ENCODE measurements at regions not wholly inside any gene's neighbourhood (a gene's known extent, or its start where the extent isn't known, plus 50 kb on each side); places are given as distances from the start of the nearest gene placed in this dataset.

DNA sequence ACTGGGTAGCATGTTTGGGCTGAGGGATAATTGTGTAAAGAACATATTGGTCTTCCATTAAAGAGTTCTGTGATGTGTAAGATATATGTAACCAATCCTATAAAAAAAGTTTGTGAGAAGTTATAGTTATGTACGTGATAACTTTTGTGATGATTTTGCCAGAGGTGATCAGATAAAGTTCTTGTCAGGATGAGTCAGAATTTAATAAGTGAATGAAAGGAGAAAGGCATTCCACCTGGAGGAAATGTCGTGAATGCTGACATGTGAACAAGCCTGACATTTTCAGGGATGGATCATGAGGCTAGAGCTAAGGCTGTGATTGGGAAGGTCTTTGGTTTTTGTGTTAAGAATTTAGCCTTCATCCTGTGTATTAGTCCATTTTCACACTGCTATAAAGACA, 241.5 kb downstream of the SNAPC1 start:
- H3K27ac ChIP-seq = no peak overlapping the region
- no peak for TF ChIP-seq CTCF (conservative IDR thresholded peaks at IDR 0.05)

- H3K27ac ChIP-seq = no peak overlapping the region
- no peak for TF ChIP-seq CTCF (conservative IDR thresholded peaks at IDR 0.05)
These were observed 244.0 kb downstream of the SNAPC1 start for GRCh38 chr14:62006116-62006731.

DNA sequence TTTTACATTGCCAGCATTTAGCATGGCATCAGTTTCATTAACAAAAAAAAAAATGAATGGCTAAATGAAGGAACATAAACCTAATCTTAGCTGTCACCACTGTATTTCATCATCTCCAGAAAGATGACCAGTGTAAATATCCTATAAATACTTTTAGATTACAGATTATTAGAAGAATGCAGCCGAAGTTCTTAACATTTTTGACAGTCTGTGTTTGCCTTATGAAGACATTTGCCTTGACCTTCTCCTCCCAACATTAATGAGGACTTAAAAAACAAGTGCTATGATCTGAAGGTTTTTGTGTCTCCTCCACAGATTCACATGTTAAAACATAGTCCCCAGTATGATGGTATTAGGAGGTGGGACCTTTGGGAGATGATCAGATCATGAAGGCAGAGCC, 253.0 kb downstream of the SNAPC1 start:
- no peak overlapping the region for H3K27ac ChIP-seq
- TF ChIP-seq CTCF (conservative IDR thresholded peaks at IDR 0.05) = no peak

GRCh38 chr14:62015945-62016344, 253.7 kb downstream of the SNAPC1 start:
- no peak overlapping the region for H3K27ac ChIP-seq
- no peak for TF ChIP-seq CTCF (conservative IDR thresholded peaks at IDR 0.05)

DNA sequence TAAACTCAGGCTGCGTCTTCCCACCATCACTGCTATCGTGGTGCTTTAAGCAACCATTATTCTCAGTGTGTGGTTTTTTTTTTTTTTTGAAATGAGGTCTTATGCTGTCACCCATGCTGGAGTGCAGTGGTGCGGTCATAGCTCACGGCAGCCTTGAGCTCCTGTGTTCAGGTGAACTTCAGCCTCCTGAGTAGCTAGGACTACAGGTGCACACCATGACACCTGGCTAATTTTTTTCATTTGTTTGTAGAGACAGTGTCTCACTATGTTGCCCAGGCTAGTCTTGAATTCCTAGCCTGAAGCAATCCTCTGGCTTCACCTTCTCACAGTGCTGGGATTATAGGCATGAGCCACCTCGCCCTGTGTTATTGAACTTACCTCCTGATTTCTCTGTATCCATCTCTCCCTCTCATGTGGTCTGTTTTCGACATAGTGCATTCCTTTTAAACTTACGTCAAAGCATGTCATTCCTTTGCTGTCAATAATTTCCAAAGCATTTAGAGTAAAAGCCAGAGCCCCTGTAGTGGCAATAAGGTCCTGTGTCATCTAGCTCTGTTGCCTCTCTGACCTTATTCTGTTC, 255.5 kb downstream of the SNAPC1 start:
- no peak overlapping the region for H3K27ac ChIP-seq
- TF ChIP-seq CTCF (conservative IDR thresholded peaks at IDR 0.05) = no peak

DNA sequence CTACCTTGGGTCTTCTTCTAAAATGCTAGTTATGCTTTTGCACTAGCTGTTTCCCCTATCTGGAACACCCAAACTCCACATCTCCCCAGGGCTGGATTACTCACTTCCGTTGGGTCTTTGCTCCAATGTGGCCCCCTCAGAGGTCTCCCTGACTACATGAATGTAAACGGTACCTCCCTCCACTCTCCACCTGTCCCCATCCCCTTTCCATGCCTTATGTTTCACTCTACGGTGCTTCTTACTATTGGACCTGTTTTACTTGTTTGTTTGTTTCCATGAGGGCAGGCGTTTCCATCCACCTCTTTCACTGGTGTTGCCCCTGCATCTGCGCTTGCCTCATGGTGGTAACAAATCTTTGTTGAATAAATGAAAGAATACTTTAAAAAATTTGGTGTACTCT, 256.4 kb downstream of the SNAPC1 start:
- no peak for TF ChIP-seq CTCF (conservative IDR thresholded peaks at IDR 0.05)
- no peak overlapping the region for H3K27ac ChIP-seq

- TF ChIP-seq CTCF (conservative IDR thresholded peaks at IDR 0.05) = no peak
- no peak overlapping the region for H3K27ac ChIP-seq
These were observed 265.7 kb downstream of the SNAPC1 start for GRCh38 chr14:62027958-62028357.

Data from VCaP (cell line).